ENCODE measurements at regions not wholly inside any gene's neighbourhood (a gene's known extent, or its start where the extent isn't known, plus 50 kb on each side); places are given as distances from the start of the nearest gene placed in this dataset.

DNA sequence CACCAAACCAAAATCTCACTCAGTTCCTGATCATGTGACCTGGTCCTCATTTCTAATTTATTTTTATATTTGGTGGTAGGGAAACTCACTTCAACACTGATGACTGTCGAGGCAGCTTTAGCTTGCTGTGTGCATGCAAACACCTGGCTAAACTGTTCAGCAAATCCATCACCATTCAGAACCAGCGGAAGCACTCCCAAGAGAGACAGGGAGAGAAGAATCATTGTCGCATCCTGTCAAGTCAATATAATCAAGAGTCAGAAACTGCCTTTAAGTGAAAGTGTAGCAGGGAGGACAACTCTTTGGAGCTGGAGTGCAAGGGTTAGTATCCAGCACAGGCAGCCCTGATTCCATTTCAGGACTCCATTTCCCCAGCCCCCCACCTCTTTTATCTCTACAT lies 300.7 kb downstream of the XPNPEP1 start:
- ATAC-seq, result no peak
- H3K27me3 ChIP-seq (ENCODE audit: insufficient read depth, low read length), result no peaks in the 10 kb centered on the region
- ChIA-PET POLR2A (no interaction called here), CTCF (no interaction called here), RAD21 (ENCODE audit: low non-redundant PET in 1 of 2, low total read pairs in 2 of 2, uncharacterized antibody in 2 of 2, unreplicated experiment in 2 of 2) (no interaction called here)
- H2AFZ ChIP-seq (ENCODE audit: low read depth, low read length, poor library complexity, severe bottlenecking), result no peak overlapping the region
- no peaks in the 10 kb centered on the region for H3K4me1 ChIP-seq (ENCODE audit: control insufficient read depth in 1 of 2, insufficient read depth in 2 of 2, low read length in 2 of 2)
- no peaks in the 10 kb centered on the region for H4K20me1 ChIP-seq (ENCODE audit: insufficient read depth)
- no peaks in the 10 kb centered on the region; a peak in 2 of 4 replicates for H3K9me3 ChIP-seq (ENCODE audit: control insufficient read depth in 1 of 2, insufficient read depth in 1 of 2, low read depth in 1 of 2, low read length in 2 of 2)
- intact Hi-C loops (cut with micrococcal nuclease), result no loop called here
- no peak overlapping the region for H3K27ac ChIP-seq (ENCODE audit: low read depth, low read length)
- H3K9ac ChIP-seq (ENCODE audit: low read length), result no peak overlapping the region
- no TSS peak for BruUV-seq (replicated peaks)
- H3K9me2 ChIP-seq (ENCODE audit: insufficient read depth), result no peaks in the 10 kb centered on the region
- H3K79me2 ChIP-seq (ENCODE audit: insufficient read depth, low read length), result no peaks in the 10 kb centered on the region
- H3K36me3 ChIP-seq (ENCODE audit: control insufficient read depth in 1 of 2, insufficient read depth in 2 of 2, low read length in 2 of 2), result no peaks in the 10 kb centered on the region
- no peak overlapping the region for H3K4me3 ChIP-seq (replicated peaks in 1 of 2; ENCODE audit: low read depth in 1 of 2, low read length in 2 of 2)
- TF ChIP-seq RAD21 (IDR thresholded peaks at IDR 0.05; ENCODE audit: low read depth) (no peak), CTCF (IDR thresholded peaks at IDR 0.05 in 2 of 3, conservative IDR thresholded peaks at IDR 0.05 in 1 of 3; ENCODE audit: borderline replicate concordance in 1 of 3, insufficient read depth in 1 of 3, low read depth in 2 of 3, low read length in 2 of 3) (no peak), EZH2 (IDR thresholded peaks at IDR 0.05) (no peak), ZNF274 (IDR thresholded peaks at IDR 0.05; ENCODE audit: low read depth, low read length) (no peak), POLR2A (IDR thresholded peaks at IDR 0.05; ENCODE audit: borderline replicate concordance, extremely low read depth, insufficient read depth, insufficient read length) (no peak), SRF (IDR thresholded peaks at IDR 0.05; ENCODE audit: low read depth) (no peak)
- no peak overlapping the region for H3K4me2 ChIP-seq (ENCODE audit: low read length)
- DNase-seq (ENCODE audit: low read depth, low spot score), result no peak

GRCh38 chr10:109620396-109620795 lies 302.9 kb downstream of the XPNPEP1 start:
- Histone ChIP-seq H3K27ac (ENCODE audit: low read depth, low read length) (no peak overlapping the region), H3K4me3 (replicated peaks in 1 of 2; ENCODE audit: low read depth in 1 of 2, low read length in 2 of 2) (no peak overlapping the region), H4K20me1 (ENCODE audit: insufficient read depth) (no peaks in the 10 kb centered on the region), H3K79me2 (ENCODE audit: insufficient read depth, low read length) (no peaks in the 10 kb centered on the region), H3K36me3 (ENCODE audit: control insufficient read depth in 1 of 2, insufficient read depth in 2 of 2, low read length in 2 of 2) (no peaks in the 10 kb centered on the region), H3K9me3 (ENCODE audit: control insufficient read depth in 1 of 2, insufficient read depth in 1 of 2, low read depth in 1 of 2, low read length in 2 of 2) (peaks cover 0 to 3% of the 10 kb centered on the region in 2 experiments; a peak in 2 of 4 replicates), H3K4me2 (ENCODE audit: low read length) (no peak overlapping the region), H3K4me1 (ENCODE audit: control insufficient read depth in 1 of 2, insufficient read depth in 2 of 2, low read length in 2 of 2) (no peaks in the 10 kb centered on the region), H3K27me3 (ENCODE audit: insufficient read depth, low read length) (no peaks in the 10 kb centered on the region), H3K9me2 (ENCODE audit: insufficient read depth) (no peaks in the 10 kb centered on the region), H3K9ac (ENCODE audit: low read length) (no peak overlapping the region), H2AFZ (ENCODE audit: low read depth, low read length, poor library complexity, severe bottlenecking) (no peak overlapping the region)
- CTCF ChIA-PET, result no interaction called here
- BruUV-seq (replicated peaks), result no TSS peak
- RAD21 ChIA-PET (ENCODE audit: low non-redundant PET in 1 of 2, low total read pairs in 2 of 2, uncharacterized antibody in 2 of 2, unreplicated experiment in 2 of 2), result no interaction called here
- no peak for ATAC-seq
- no peak for DNase-seq (ENCODE audit: low read depth, low spot score)
- POLR2A ChIA-PET, result no interaction called here
- intact Hi-C loops (cut with micrococcal nuclease), result no loop called here
- no peak for TF ChIP-seq ELF1 (IDR thresholded peaks at IDR 0.05; ENCODE audit: borderline replicate concordance, low read depth)
- TF ChIP-seq, protein P1, sequence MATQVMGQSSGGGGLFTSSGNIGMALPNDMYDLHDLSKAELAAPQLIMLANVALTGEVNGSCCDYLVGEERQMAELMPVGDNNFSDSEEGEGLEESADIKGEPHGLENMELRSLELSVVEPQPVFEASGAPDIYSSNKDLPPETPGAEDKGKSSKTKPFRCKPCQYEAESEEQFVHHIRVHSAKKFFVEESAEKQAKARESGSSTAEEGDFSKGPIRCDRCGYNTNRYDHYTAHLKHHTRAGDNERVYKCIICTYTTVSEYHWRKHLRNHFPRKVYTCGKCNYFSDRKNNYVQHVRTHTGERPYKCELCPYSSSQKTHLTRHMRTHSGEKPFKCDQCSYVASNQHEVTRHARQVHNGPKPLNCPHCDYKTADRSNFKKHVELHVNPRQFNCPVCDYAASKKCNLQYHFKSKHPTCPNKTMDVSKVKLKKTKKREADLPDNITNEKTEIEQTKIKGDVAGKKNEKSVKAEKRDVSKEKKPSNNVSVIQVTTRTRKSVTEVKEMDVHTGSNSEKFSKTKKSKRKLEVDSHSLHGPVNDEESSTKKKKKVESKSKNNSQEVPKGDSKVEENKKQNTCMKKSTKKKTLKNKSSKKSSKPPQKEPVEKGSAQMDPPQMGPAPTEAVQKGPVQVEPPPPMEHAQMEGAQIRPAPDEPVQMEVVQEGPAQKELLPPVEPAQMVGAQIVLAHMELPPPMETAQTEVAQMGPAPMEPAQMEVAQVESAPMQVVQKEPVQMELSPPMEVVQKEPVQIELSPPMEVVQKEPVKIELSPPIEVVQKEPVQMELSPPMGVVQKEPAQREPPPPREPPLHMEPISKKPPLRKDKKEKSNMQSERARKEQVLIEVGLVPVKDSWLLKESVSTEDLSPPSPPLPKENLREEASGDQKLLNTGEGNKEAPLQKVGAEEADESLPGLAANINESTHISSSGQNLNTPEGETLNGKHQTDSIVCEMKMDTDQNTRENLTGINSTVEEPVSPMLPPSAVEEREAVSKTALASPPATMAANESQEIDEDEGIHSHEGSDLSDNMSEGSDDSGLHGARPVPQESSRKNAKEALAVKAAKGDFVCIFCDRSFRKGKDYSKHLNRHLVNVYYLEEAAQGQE (IDR thresholded peaks at IDR 0.05; ENCODE audit: low read depth), result no peak
- no peak for TF ChIP-seq YY1 (IDR thresholded peaks at IDR 0.05; ENCODE audit: extremely low read depth, insufficient replicate concordance, low read depth, low read length)
- no peak for TF ChIP-seq POLR2A (IDR thresholded peaks at IDR 0.05; ENCODE audit: borderline replicate concordance, extremely low read depth, insufficient read depth, insufficient read length)
- no peak for TF ChIP-seq ZNF274 (IDR thresholded peaks at IDR 0.05; ENCODE audit: low read depth, low read length)
- TF ChIP-seq POLR2AphosphoS5 (IDR thresholded peaks at IDR 0.05; ENCODE audit: low read depth, low read length), result no peak
- TF ChIP-seq, protein P2, sequence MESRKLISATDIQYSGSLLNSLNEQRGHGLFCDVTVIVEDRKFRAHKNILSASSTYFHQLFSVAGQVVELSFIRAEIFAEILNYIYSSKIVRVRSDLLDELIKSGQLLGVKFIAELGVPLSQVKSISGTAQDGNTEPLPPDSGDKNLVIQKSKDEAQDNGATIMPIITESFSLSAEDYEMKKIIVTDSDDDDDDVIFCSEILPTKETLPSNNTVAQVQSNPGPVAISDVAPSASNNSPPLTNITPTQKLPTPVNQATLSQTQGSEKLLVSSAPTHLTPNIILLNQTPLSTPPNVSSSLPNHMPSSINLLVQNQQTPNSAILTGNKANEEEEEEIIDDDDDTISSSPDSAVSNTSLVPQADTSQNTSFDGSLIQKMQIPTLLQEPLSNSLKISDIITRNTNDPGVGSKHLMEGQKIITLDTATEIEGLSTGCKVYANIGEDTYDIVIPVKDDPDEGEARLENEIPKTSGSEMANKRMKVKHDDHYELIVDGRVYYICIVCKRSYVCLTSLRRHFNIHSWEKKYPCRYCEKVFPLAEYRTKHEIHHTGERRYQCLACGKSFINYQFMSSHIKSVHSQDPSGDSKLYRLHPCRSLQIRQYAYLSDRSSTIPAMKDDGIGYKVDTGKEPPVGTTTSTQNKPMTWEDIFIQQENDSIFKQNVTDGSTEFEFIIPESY (IDR thresholded peaks at IDR 0.05; ENCODE audit: extremely low read depth, insufficient replicate concordance, low read length), result no peak
- TF ChIP-seq EZH2 (IDR thresholded peaks at IDR 0.05), result no peak
- no peak for TF ChIP-seq SIN3A (IDR thresholded peaks at IDR 0.05; ENCODE audit: low read depth)
- TF ChIP-seq FOSL1 (IDR thresholded peaks at IDR 0.05; ENCODE audit: low read depth), result no peak

All from HCT116 (cell line).